DND-41 (cell line): ENCODE measurements at regions not wholly inside any gene's neighbourhood (a gene's known extent, or its start where the extent isn't known, plus 50 kb on each side); places are given as distances from the start of the nearest gene placed in this dataset.

ENCODE experiments used
- ATAC-seq: fragments of 200-7000 bp; cut with Tn5 transposase; 3 replicates; pipeline ENCODE4 v1.9.1; 2021; ENCODE audit warnings: low read depth; ENCODE audit not compliant: insufficient read depth
- DNase-seq: peaks from one replicate; pipeline ENCODE4 v3.0.0-alpha.2; 2020
- H2AFZ ChIP-seq: 2 replicates; pipeline ENCODE4 v1.6.0; 2012; ENCODE audit warnings: low read depth, low read length
- H3K27ac ChIP-seq: 2 replicates; pipeline ENCODE4 v1.5.1; 2012; ENCODE audit warnings: low read length, inconsistent platforms
- H3K27me3 ChIP-seq: fragments of 200-600 bp; sonication (generic); 2 replicates; pipeline ENCODE4 v1.6.0; 2012; ENCODE audit warnings: low read length, mild to moderate bottlenecking, inconsistent platforms; ENCODE audit not compliant: insufficient read depth, poor library complexity
- H3K36me3 ChIP-seq: 2 replicates; pipeline ENCODE4 v1.5.1; 2012; ENCODE audit warnings: low read length, inconsistent platforms; ENCODE audit not compliant: insufficient read depth
- H3K4me1 ChIP-seq: 2 replicates; pipeline ENCODE4 v1.5.1; 2012; ENCODE audit warnings: mild to moderate bottlenecking, low read length; ENCODE audit not compliant: insufficient read depth
- H3K4me2 ChIP-seq: 2 replicates; pipeline ENCODE4 v1.6.0; 2012; ENCODE audit warnings: mild to moderate bottlenecking, moderate library complexity, low read length, inconsistent platforms; ENCODE audit not compliant: insufficient read depth
- H3K4me3 ChIP-seq, 2 experiments: fragments of 200-600 bp in 1 of 2; shearing (Covaris generic) in 1 of 2; 2 replicates each; pipeline ENCODE4 v1.5.1; 2012 to 2016; ENCODE audit warnings: inconsistent platforms in 2 of 2, low read length in 2 of 2, mild to moderate bottlenecking in 2 of 2, low read depth in 1 of 2, moderate library complexity in 1 of 2
- H3K79me2 ChIP-seq: 2 replicates; pipeline ENCODE4 v1.6.0; 2012; ENCODE audit warnings: low read length, inconsistent platforms; ENCODE audit not compliant: insufficient read depth
- H3K9ac ChIP-seq: 2 replicates; pipeline ENCODE4 v1.6.0; 2012; ENCODE audit warnings: low read depth, mild to moderate bottlenecking, inconsistent platforms, low read length, moderate library complexity
- H3K9me3 ChIP-seq: 2 replicates; pipeline ENCODE4 v1.5.1; 2012; ENCODE audit warnings: low read length, moderate library complexity, mild to moderate bottlenecking, inconsistent platforms; ENCODE audit not compliant: insufficient read depth, severe bottlenecking
- H4K20me1 ChIP-seq: 2 replicates; pipeline ENCODE4 v1.6.0; 2012; ENCODE audit warnings: low read length; ENCODE audit not compliant: insufficient read depth
- EZH2 ChIP-seq: IDR thresholded peaks from 3 replicates; pipeline ENCODE4 v1.6.1; 2012; ENCODE audit warnings: borderline replicate concordance, low read depth, mild to moderate bottlenecking, moderate library complexity, low read length, inconsistent platforms; ENCODE audit not compliant: severe bottlenecking
- TF ChIP-seq, protein P1 (sequence below): IDR thresholded peaks from 2 replicates; pipeline ENCODE4 v1.5.1; 2012; ENCODE audit warnings: borderline replicate concordance, low read length, moderate library complexity, mild to moderate bottlenecking; ENCODE audit not compliant: poor library complexity, severe bottlenecking; ENCODE audit errors: extremely low read depth

DNA sequence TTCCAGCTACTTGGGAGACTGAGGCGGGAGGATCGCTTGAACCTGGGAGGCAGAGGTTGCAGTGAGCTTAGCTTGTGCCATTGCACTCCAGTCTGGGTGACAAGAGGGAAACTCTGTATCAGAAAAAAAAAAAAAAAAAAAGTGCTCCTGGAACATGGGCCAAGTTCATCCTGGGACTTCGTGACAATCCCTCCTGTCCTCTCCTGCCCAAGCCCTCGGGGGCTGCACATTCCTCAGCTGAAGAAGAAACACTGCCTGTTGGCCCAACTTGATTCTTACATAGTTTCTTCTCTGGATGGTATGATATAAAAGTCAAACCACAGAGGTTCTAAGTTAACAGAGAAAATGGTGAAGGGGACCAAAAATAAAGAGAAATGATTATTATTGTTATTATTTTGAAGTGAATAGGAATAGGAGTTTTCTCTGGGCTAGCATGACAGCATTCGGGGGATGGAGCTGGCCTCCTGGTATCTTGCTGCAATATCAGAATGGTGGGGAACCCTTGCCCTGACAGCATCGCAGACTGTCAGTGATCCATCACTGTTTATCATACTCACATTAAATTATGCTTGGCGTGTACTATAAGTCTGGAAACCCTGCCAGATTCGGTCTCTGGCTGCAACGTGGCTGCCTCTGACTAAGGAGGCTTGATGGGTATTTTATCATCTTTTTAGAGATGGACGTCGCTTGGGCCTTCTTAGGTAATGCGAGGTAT is 113.7 kb upstream of the OXGR1 start:
- H3K9ac ChIP-seq = no peak overlapping the region
- no peak overlapping the region for H3K4me2 ChIP-seq
- H3K79me2 ChIP-seq = no peaks in the 10 kb centered on the region
- H3K4me3 ChIP-seq = no peak overlapping the region
- no peak overlapping the region for H2AFZ ChIP-seq
- ATAC-seq (no peak), DNase-seq (no peak)
- H4K20me1 ChIP-seq = no peaks in the 10 kb centered on the region
- H3K9me3 ChIP-seq = no peaks in the 10 kb centered on the region
- peaks cover 7% of the 10 kb centered on the region for H3K4me1 ChIP-seq
- TF ChIP-seq EZH2 = no peak
- TF ChIP-seq, protein P1, sequence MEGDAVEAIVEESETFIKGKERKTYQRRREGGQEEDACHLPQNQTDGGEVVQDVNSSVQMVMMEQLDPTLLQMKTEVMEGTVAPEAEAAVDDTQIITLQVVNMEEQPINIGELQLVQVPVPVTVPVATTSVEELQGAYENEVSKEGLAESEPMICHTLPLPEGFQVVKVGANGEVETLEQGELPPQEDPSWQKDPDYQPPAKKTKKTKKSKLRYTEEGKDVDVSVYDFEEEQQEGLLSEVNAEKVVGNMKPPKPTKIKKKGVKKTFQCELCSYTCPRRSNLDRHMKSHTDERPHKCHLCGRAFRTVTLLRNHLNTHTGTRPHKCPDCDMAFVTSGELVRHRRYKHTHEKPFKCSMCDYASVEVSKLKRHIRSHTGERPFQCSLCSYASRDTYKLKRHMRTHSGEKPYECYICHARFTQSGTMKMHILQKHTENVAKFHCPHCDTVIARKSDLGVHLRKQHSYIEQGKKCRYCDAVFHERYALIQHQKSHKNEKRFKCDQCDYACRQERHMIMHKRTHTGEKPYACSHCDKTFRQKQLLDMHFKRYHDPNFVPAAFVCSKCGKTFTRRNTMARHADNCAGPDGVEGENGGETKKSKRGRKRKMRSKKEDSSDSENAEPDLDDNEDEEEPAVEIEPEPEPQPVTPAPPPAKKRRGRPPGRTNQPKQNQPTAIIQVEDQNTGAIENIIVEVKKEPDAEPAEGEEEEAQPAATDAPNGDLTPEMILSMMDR = no peak
- H3K27me3 ChIP-seq = peaks cover 3% of the 10 kb centered on the region
- H3K27ac ChIP-seq = no peak overlapping the region
- H3K36me3 ChIP-seq = no peaks in the 10 kb centered on the region

DNA sequence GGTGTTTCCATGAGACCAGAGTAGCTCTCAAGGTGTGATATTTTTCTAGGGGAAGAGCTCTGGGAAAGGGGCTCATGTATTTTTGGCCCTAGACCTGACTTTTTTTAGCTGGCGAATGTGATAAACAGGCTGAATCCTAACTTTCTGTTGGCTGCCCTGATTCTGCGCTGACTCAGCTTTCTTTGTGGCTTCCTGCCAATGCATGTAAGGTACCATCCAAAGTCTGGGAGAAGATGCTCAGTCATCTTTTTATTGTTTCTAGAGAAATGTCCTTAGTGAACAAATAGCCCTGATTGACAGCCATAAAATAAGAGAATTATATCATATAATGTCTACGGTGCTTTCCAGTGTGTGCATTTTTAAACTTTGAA is 113.6 kb upstream of the MBNL2 start:
- peaks cover 7% of the 10 kb centered on the region for H3K4me1 ChIP-seq
- no peak overlapping the region for H3K9ac ChIP-seq
- DNase-seq = no peak
- TF ChIP-seq, protein P1 = no peak
- no peak for TF ChIP-seq EZH2
- H3K4me3 ChIP-seq = no peak overlapping the region
- H3K79me2 ChIP-seq = no peaks in the 10 kb centered on the region
- no peak overlapping the region for H2AFZ ChIP-seq
- no peak overlapping the region for H3K4me2 ChIP-seq
- no peaks in the 10 kb centered on the region for H3K9me3 ChIP-seq
- no peak for ATAC-seq
- H3K27me3 ChIP-seq = peaks cover 3% of the 10 kb centered on the region
- H4K20me1 ChIP-seq = no peaks in the 10 kb centered on the region
- no peaks in the 10 kb centered on the region for H3K36me3 ChIP-seq
- H3K27ac ChIP-seq = no peak overlapping the region

DNA sequence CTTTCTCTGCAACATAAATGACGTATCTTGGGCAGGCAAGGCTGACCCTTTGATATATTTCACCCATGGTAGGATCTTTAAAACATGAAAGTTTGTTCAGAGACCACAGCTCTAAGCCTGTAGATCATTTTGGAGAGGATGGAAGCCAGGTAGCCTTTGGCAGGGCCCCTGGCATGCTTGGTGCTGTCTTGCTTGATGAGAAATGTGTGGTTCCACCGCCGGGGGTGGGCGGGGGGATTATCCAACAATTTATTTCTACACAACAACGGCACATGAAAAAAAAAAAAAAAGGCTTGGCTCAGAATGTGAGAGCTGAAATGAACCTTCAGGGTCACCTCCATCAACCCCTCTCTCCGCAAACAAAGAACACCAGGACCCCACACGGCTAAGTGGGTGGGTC is 112.9 kb upstream of the MBNL2 start:
- H3K4me2 ChIP-seq = no peak overlapping the region
- peaks cover 3% of the 10 kb centered on the region for H3K27me3 ChIP-seq
- no peak overlapping the region for H3K9ac ChIP-seq
- no peaks in the 10 kb centered on the region for H3K79me2 ChIP-seq
- DNase-seq (no peak), ATAC-seq (no peak)
- H3K36me3 ChIP-seq = no peaks in the 10 kb centered on the region
- H3K4me3 ChIP-seq = no peak overlapping the region
- TF ChIP-seq, protein P1 = no peak
- no peak for TF ChIP-seq EZH2
- H2AFZ ChIP-seq = no peak overlapping the region
- no peaks in the 10 kb centered on the region for H3K9me3 ChIP-seq
- H3K4me1 ChIP-seq = peaks cover 7% of the 10 kb centered on the region
- no peaks in the 10 kb centered on the region for H4K20me1 ChIP-seq
- H3K27ac ChIP-seq = no peak overlapping the region
